A549 (cell line): ENCODE measurements at regions not wholly inside any gene's neighbourhood (a gene's known extent, or its start where the extent isn't known, plus 50 kb on each side); places are given as distances from the start of the nearest gene placed in this dataset.
"Not testable (repeated sequence)": the region's sequence is repeated elsewhere in the genome, so short reads cannot be mapped to it uniquely, and the experiment has no call there.

Source experiments
- ATAC-seq, 2 experiments: fragments of 200-7000 bp in 1 of 2; fragments of >200 bp in 1 of 2; cut with Nextera tagmentation in 1 of 2; cut with Tn5 transposase in 1 of 2; 3 replicates each; pipeline versions ENCODE4 v1.8.0 to v1.9.1; 2018 to 2020; ENCODE audit warnings: mild to moderate bottlenecking in 1 of 2, moderate library complexity in 1 of 2
- CTCF ChIA-PET: fragments of 300-600 bp; sonication (Branson Sonifier 250); formaldehyde crosslinking; extraction: SDS; loops from one replicate; lab custom pipeline; 2021; ENCODE audit warnings: antibody characterized with exemption, inconsistent platforms; lab: Yijun Ruan, JAX
- POLR2A ChIA-PET: fragments of 350-600 bp; formaldehyde crosslinking; extraction: SDS; loops from one replicate; lab custom pipeline; 2021; ENCODE audit warnings: antibody characterized with exemption, inconsistent platforms; lab: Yijun Ruan, JAX
- DNase-seq, 2 experiments: peaks; one replicate each; pipeline versions ENCODE4 v3.0.0 to v3.0.0-alpha.2; 2011 to 2016; ENCODE audit warnings: low read depth in 1 of 2, low spot score in 1 of 2
- FAIRE-seq: peaks from 2 replicates; lab custom pipeline; 2011; peaks lifted over from hg19 to GRCh38; lab: Jason Lieb, UNC
- H3K27ac ChIP-seq, 2 experiments: fragments of >200 bp; sonication (Bioruptor Twin); formaldehyde crosslinking; 3 replicates each; pipeline ENCODE4 v1.5.1; 2016 to 2017
- H3K4me1 ChIP-seq: fragments of >200 bp; sonication (Bioruptor Twin); formaldehyde crosslinking; 3 replicates; pipeline ENCODE4 v1.6.1; 2016
- H3K4me2 ChIP-seq: fragments of >200 bp; sonication (Bioruptor Twin); formaldehyde crosslinking; 3 replicates; pipeline ENCODE4 v1.6.1; 2016
- H3K4me3 ChIP-seq: fragments of >200 bp; sonication (Bioruptor Twin); formaldehyde crosslinking; 3 replicates; pipeline ENCODE4 v1.5.1; 2016
- H3K9me3 ChIP-seq: fragments of >200 bp; sonication (Bioruptor Twin); formaldehyde crosslinking; 3 replicates; pipeline ENCODE4 v1.6.1; 2016
- ATOH8 ChIP-seq: fragments of 250-450 bp; sonication (Bioruptor Pico); IDR thresholded peaks from 2 replicates; pipeline ENCODE4 v1.5.0; 2020; ENCODE audit warnings: low read depth, mild to moderate bottlenecking, moderate library complexity
- CBX8 ChIP-seq: fragments of 200-600 bp; sonication (generic); IDR thresholded peaks from 2 replicates; pipeline ENCODE4 v1.6.1; 2016
- EP300 ChIP-seq, 2 experiments: fragments of >200 bp; sonication (Bioruptor Twin); formaldehyde crosslinking; IDR thresholded peaks; 2 replicates in 1 of 2; 3 replicates in 1 of 2; pipeline ENCODE4 v1.6.1; 2016 to 2017
- ESRRA ChIP-seq: fragments of 150-350 bp; IDR thresholded peaks from 2 replicates; pipeline ENCODE4 v1.6.1; 2014; ENCODE audit warnings: mild to moderate bottlenecking, low read length, borderline replicate concordance
- FOSB ChIP-seq: fragments of 250-450 bp; sonication (Bioruptor Pico); IDR thresholded peaks from 2 replicates; pipeline ENCODE4 v1.5.0; 2020; ENCODE audit warnings: mild to moderate bottlenecking, moderate library complexity
- FOXS1 ChIP-seq: fragments of 250-450 bp; sonication (Bioruptor Pico); IDR thresholded peaks from 2 replicates; pipeline ENCODE4 v1.5.0; 2020; ENCODE audit warnings: mild to moderate bottlenecking, moderate library complexity
- GATA3 ChIP-seq: IDR thresholded peaks from 2 replicates; pipeline ENCODE4 v1.6.1; 2012; ENCODE audit warnings: borderline replicate concordance
- HES2 ChIP-seq: fragments of >200 bp; sonication (Bioruptor Twin); formaldehyde crosslinking; IDR thresholded peaks from 2 replicates; pipeline ENCODE4 v1.6.1; 2016
- HEYL ChIP-seq: fragments of 250-450 bp; sonication (Bioruptor Pico); IDR thresholded peaks from 2 replicates; pipeline ENCODE4 v1.8.0; 2021; ENCODE audit warnings: mild to moderate bottlenecking, moderate library complexity
- HOXA7 ChIP-seq: fragments of 250-450 bp; sonication (Bioruptor Pico); IDR thresholded peaks from 2 replicates; pipeline ENCODE4 v1.5.0; 2020; ENCODE audit warnings: mild to moderate bottlenecking, moderate library complexity
- HOXB13 ChIP-seq: fragments of 250-450 bp; sonication (Bioruptor Pico); IDR thresholded peaks from 2 replicates; pipeline ENCODE4 v1.5.0; 2020; ENCODE audit warnings: low read depth, mild to moderate bottlenecking, moderate library complexity
- HOXB5 ChIP-seq: fragments of 250-450 bp; sonication (Bioruptor Pico); IDR thresholded peaks from 2 replicates; pipeline ENCODE4 v1.5.0; 2020; ENCODE audit warnings: mild to moderate bottlenecking, moderate library complexity
- JUN ChIP-seq, 2 experiments: fragments of >200 bp; sonication (Bioruptor Twin); formaldehyde crosslinking; IDR thresholded peaks; 2 replicates in 1 of 2; 3 replicates in 1 of 2; pipeline ENCODE4 v1.6.1; 2016 to 2017
- JUNB ChIP-seq: fragments of >200 bp; sonication (Bioruptor Twin); formaldehyde crosslinking; IDR thresholded peaks from 2 replicates; pipeline ENCODE4 v1.6.1; 2016
- MAFK ChIP-seq: fragments of 450-650 bp; IDR thresholded peaks from 2 replicates; pipeline ENCODE4 v1.6.1; 2014; ENCODE audit not compliant: partially characterized antibody
- MAX ChIP-seq: IDR thresholded peaks from 2 replicates; pipeline ENCODE4 v1.6.1; 2012
- NPAS2 ChIP-seq: fragments of 250-450 bp; sonication (Bioruptor Pico); IDR thresholded peaks from 2 replicates; pipeline ENCODE4 v1.8.0; 2022; ENCODE audit warnings: mild to moderate bottlenecking, moderate library complexity, borderline replicate concordance
- PBX3 ChIP-seq: IDR thresholded peaks from 2 replicates; pipeline ENCODE4 v1.6.1; 2012
- RNF2 ChIP-seq: fragments of 200-600 bp; sonication (generic); IDR thresholded peaks from 2 replicates; pipeline ENCODE4 v1.6.1; 2016; ENCODE audit warnings: low read depth, mild to moderate bottlenecking, antibody characterized with exemption, moderate library complexity, borderline replicate concordance
- SMC3 ChIP-seq: fragments of >200 bp; sonication (Bioruptor Twin); formaldehyde crosslinking; IDR thresholded peaks from 3 replicates; pipeline ENCODE4 v1.6.1; 2018; ENCODE audit warnings: inconsistent platforms
- TP53 ChIP-seq: fragments of 250-450 bp; sonication (Bioruptor Pico); IDR thresholded peaks from 2 replicates; pipeline ENCODE4 v1.5.0; 2021; ENCODE audit warnings: mild to moderate bottlenecking, moderate library complexity
- ZFP36 ChIP-seq: fragments of 450-650 bp; IDR thresholded peaks from 2 replicates; pipeline ENCODE4 v1.6.1; 2014; ENCODE audit warnings: borderline replicate concordance; ENCODE audit not compliant: partially characterized antibody
- ZNF302 ChIP-seq: fragments of 250-450 bp; sonication (Bioruptor Pico); IDR thresholded peaks from 2 replicates; pipeline ENCODE4 v1.9.0; 2021; ENCODE audit warnings: inconsistent platforms, mild to moderate bottlenecking, moderate library complexity
- WGBS: methylation state at CpG from one replicate; pipeline ENCODE4 v1.1.6; 2017; ENCODE audit errors: missing lambda C conversion rate; 5-methylcytosine and 5-hydroxymethylcytosine counted together
- TF ChIP-seq, protein P1 (sequence below): fragments of 250-450 bp; sonication (Bioruptor Pico); IDR thresholded peaks from 2 replicates; pipeline ENCODE4 v1.5.0; 2021; ENCODE audit warnings: mild to moderate bottlenecking, moderate library complexity, borderline replicate concordance

DNA sequence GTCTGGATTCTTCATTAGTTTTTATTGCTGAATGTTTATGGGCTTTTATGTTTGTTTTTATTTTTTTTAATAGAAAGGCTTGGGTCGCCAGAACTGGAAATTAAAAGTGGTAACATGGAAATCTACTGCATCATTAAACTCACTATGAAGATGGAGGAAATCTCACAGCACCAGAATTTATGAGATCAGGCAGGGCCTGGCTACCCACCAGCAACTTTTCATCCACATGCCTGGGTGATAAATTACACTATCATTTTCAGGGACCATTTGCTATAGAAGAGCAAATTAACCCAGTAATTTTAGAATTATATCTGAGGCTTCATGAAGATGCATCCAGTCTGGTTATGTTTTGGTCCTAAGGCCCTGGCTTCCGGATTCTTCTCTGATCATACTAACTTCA lies 57.8 kb upstream of the PLCB4 start:
- peak; percentile 18 for FAIRE-seq
- ChIA-PET POLR2A (no interaction called here), CTCF (interaction anchor here (1.2 to 1.7 kb wide), 3 partner anchors 7 to 30 kb away, joined by 3 to 4 read pairs (median 4); no protein-coding TSS in a partner anchor)
- no peak for TF ChIP-seq MAFK
- no peak for TF ChIP-seq SMC3
- no peak for TF ChIP-seq HEYL
- no peak for TF ChIP-seq RNF2
- TF ChIP-seq HOXB5: no peak
- no peak for TF ChIP-seq JUNB
- no peak for TF ChIP-seq HOXB13 (CRISPR knock-in tag)
- no peak for TF ChIP-seq FOXS1 (CRISPR knock-in tag)
- TF ChIP-seq MAX: no peak
- 85% methylated on average over 2 of the region's 2 CpGs for WGBS
- H3K9me3 ChIP-seq: peaks cover 20% of the 10 kb centered on the region; the same call in 2 of the 3 replicates
- H3K4me3 ChIP-seq: no peak overlapping the region
- ATAC-seq: no peak
- DNase-seq: no peak
- H3K4me2 ChIP-seq: no peak overlapping the region
- no peak overlapping the region for H3K27ac ChIP-seq
- H3K4me1 ChIP-seq: peaks cover 3% of the 10 kb centered on the region; the same call in 2 of the 3 replicates

GRCh38 chr20:9015232-9015983 lies 53.5 kb upstream of the PLCB4 start:
- H3K4me1 ChIP-seq, POLR2A ChIA-PET, DNase-seq, H3K4me3 ChIP-seq: not testable (repeated sequence)
- CTCF ChIA-PET: interaction anchor here (1.0 kb wide), 1 partner anchor 162 kb away, joined by 3 read pairs; no protein-coding TSS in a partner anchor
- Histone ChIP-seq H3K27ac (peak overlapping the region; percentile 61 to 62; a peak in 4 of 6 replicates), H3K4me2 (peak overlapping the region; percentile 19; the same call in 2 of the 3 replicates), H3K9me3 (peaks cover 26% of the 10 kb centered on the region; the same call in 2 of the 3 replicates)
- TF ChIP-seq HOXB5 (peak; percentile 45; the same call in 1 of the 2 replicates), GATA3 (peak; percentile 91), FOSB (0 out of 2 replicates have a peak, but pooled peaks have one; percentile 53), EP300 (IDR thresholded peaks at IDR 0.05) (peak in 1 of 2 experiments; percentile 45; a peak in 1 of 5 replicates), MAX (peak; percentile 59; the same call in 1 of the 2 replicates), HOXB13 (CRISPR knock-in tag) (peak; percentile 59; the same call in 1 of the 2 replicates), ZNF302 (CRISPR knock-in tag) (0 out of 2 replicates have a peak, but pooled peaks have one; percentile 29), FOXS1 (CRISPR knock-in tag) (peak; percentile 67; the same call in 1 of the 2 replicates)
- FAIRE-seq: peak; percentile 85
- peak in 1 of 2 experiments; percentile 62; a peak in 2 of 6 replicates for ATAC-seq
- 22% methylated on average over 6 of the region's 6 CpGs for WGBS

DNA sequence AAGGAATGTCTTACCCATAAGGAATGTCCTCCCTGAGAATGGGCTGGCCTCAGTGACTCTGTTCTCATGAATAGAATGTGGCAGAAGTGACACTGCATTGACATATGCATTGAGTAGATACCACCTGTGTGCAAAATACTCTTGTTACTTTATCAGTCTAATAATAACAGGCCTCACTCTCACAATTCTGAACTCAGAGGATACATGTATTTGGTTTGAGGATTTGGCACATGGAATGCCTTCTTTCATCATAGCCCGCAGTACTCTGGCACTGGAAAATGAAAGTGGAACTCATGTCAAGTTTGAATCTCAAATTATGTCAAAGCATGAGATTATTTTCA lies 52.9 kb upstream of the PLCB4 start:
- Histone ChIP-seq H3K4me2 (peak overlapping the region; percentile 56), H3K4me3 (no peak overlapping the region)
- peak; percentile 88 for ATAC-seq
- 61% methylated on average over 1 of the region's 1 CpG for WGBS
- peak in 1 of 2 experiments; percentile 72 for DNase-seq
- CTCF ChIA-PET: no interaction called here
- no peak for TF ChIP-seq HOXA7 (CRISPR knock-in tag)
- no peak for TF ChIP-seq PBX3
- TF ChIP-seq TP53 (CRISPR knock-in tag): no peak
- no peak for TF ChIP-seq ESRRA
- TF ChIP-seq NPAS2 (CRISPR knock-in tag): no peak
- TF ChIP-seq ZFP36: no peak
- no peak for TF ChIP-seq HES2
- TF ChIP-seq SMC3: no peak
- no peak for TF ChIP-seq CBX8
- TF ChIP-seq, protein P1, sequence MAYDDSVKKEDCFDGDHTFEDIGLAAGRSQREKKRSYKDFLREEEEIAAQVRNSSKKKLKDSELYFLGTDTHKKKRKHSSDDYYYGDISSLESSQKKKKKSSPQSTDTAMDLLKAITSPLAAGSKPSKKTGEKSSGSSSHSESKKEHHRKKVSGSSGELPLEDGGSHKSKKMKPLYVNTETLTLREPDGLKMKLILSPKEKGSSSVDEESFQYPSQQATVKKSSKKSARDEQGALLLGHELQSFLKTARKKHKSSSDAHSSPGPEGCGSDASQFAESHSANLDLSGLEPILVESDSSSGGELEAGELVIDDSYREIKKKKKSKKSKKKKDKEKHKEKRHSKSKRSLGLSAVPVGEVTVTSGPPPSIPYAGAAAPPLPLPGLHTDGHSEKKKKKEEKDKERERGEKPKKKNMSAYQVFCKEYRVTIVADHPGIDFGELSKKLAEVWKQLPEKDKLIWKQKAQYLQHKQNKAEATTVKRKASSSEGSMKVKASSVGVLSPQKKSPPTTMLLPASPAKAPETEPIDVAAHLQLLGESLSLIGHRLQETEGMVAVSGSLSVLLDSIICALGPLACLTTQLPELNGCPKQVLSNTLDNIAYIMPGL (CRISPR knock-in tag): no peak
- TF ChIP-seq ATOH8 (CRISPR knock-in tag): 0 out of 2 replicates have a peak, but pooled peaks have one; percentile 55
- no peak for TF ChIP-seq JUN (IDR thresholded peaks at IDR 0.05)
- peak; percentile 63; the same call in 1 of the 2 replicates for TF ChIP-seq FOXS1 (CRISPR knock-in tag)
- peak; percentile 44; the same call in 1 of the 2 replicates for TF ChIP-seq GATA3
- TF ChIP-seq HOXB13 (CRISPR knock-in tag): peak; percentile 78; the same call in 1 of the 2 replicates
- TF ChIP-seq, all 56 proteins: peak for 4
- POLR2A ChIA-PET: no interaction called here
- Histone ChIP-seq H3K27ac (peak overlapping the region; percentile 71 to 72), H3K4me1 (peaks cover 8% of the 10 kb centered on the region; the same call in 2 of the 3 replicates), H3K9me3 (peaks cover 26% of the 10 kb centered on the region; the same call in 2 of the 3 replicates)
- FAIRE-seq: peak; percentile 65
